HUES48 (cell line): ENCODE measurements at regions not wholly inside any gene's neighbourhood (a gene's known extent, or its start where the extent isn't known, plus 50 kb on each side); places are given as distances from the start of the nearest gene placed in this dataset.
"Not testable (repeated sequence)": the region's sequence is repeated elsewhere in the genome, so short reads cannot be mapped to it uniquely, and the experiment has no call there.

Experiments
- H3K27ac ChIP-seq: one replicate; pipeline ENCODE4 v1.7.0; 2013; ENCODE audit warnings: low read depth, low read length, inconsistent platforms
- H3K27me3 ChIP-seq: 2 replicates; pipeline ENCODE4 v1.6.1; 2013; ENCODE audit warnings: mild to moderate bottlenecking, low read length; ENCODE audit not compliant: control insufficient read depth, insufficient read depth
- H3K36me3 ChIP-seq: 2 replicates; pipeline ENCODE4 v1.6.1; 2013; ENCODE audit warnings: low read length; ENCODE audit not compliant: control insufficient read depth, insufficient read depth
- H3K4me1 ChIP-seq: 2 replicates; pipeline ENCODE4 v1.6.1; 2013; ENCODE audit warnings: mild to moderate bottlenecking, low read length; ENCODE audit not compliant: control insufficient read depth, insufficient read depth
- H3K4me3 ChIP-seq: 2 replicates; pipeline ENCODE4 v1.5.1; 2013; ENCODE audit warnings: mild to moderate bottlenecking, low read depth, low read length
- H3K9ac ChIP-seq: 2 replicates; pipeline ENCODE4 v1.6.1; 2013; ENCODE audit warnings: mild to moderate bottlenecking, low read depth, low read length, moderate library complexity
- H3K9me3 ChIP-seq: 2 replicates; pipeline ENCODE4 v1.6.1; 2013; ENCODE audit warnings: low read length; ENCODE audit not compliant: control insufficient read depth, insufficient read depth

GRCh38 chr6:140160494-140160893 lies 786.0 kb upstream of the CITED2 start:
- Histone ChIP-seq H3K36me3 (no peaks in the 10 kb centered on the region), H3K27me3 (no peaks in the 10 kb centered on the region), H3K9me3 (no peaks in the 10 kb centered on the region), H3K4me1 (no peaks in the 10 kb centered on the region), H3K9ac (no peak overlapping the region), H3K4me3 (no peak overlapping the region), H3K27ac (no peak overlapping the region)

GRCh38 chr6:140156131-140156530 lies 781.7 kb upstream of the CITED2 start:
- H3K9ac ChIP-seq: no peak overlapping the region
- H3K27ac ChIP-seq: no peak overlapping the region
- no peaks in the 10 kb centered on the region for H3K4me1 ChIP-seq
- H3K27me3 ChIP-seq: no peaks in the 10 kb centered on the region
- H3K36me3 ChIP-seq: no peaks in the 10 kb centered on the region
- no peaks in the 10 kb centered on the region for H3K9me3 ChIP-seq
- no peak overlapping the region for H3K4me3 ChIP-seq

GRCh38 chr6:140155451-140156126 lies 781.1 kb upstream of the CITED2 start:
- Histone ChIP-seq H3K27ac (no peak overlapping the region), H3K36me3 (no peaks in the 10 kb centered on the region), H3K4me1 (no peaks in the 10 kb centered on the region), H3K9ac (no peak overlapping the region), H3K27me3 (no peaks in the 10 kb centered on the region), H3K9me3 (no peaks in the 10 kb centered on the region), H3K4me3 (no peak overlapping the region)

- Histone ChIP-seq H3K4me3 (no peak overlapping the region), H3K27ac (no peak overlapping the region), H3K4me1 (no peaks in the 10 kb centered on the region), H3K27me3 (no peaks in the 10 kb centered on the region), H3K9ac (no peak overlapping the region), H3K9me3 (no peaks in the 10 kb centered on the region), H3K36me3 (no peaks in the 10 kb centered on the region)
Observed at GRCh38 chr6:140153703-140154102, 779.3 kb upstream of the CITED2 start.

- H3K9me3 ChIP-seq, H3K36me3 ChIP-seq, H3K27ac ChIP-seq, H3K27me3 ChIP-seq, H3K9ac ChIP-seq, H3K4me1 ChIP-seq, H3K4me3 ChIP-seq: not testable (repeated sequence)
Observed at GRCh38 chr6:140147825-140148814, 773.7 kb upstream of the CITED2 start.

- Histone ChIP-seq H3K36me3 (no peaks in the 10 kb centered on the region), H3K4me1 (no peaks in the 10 kb centered on the region), H3K9me3 (no peaks in the 10 kb centered on the region), H3K27ac (no peak overlapping the region), H3K4me3 (no peak overlapping the region), H3K9ac (no peak overlapping the region), H3K27me3 (no peaks in the 10 kb centered on the region)
Observed at GRCh38 chr6:140140891-140141290, 766.4 kb upstream of the CITED2 start.

GRCh38 chr6:140138311-140139010 lies 764.0 kb upstream of the CITED2 start:
- Histone ChIP-seq H3K27me3 (no peaks in the 10 kb centered on the region), H3K36me3 (no peaks in the 10 kb centered on the region), H3K27ac (no peak overlapping the region), H3K4me1 (no peaks in the 10 kb centered on the region), H3K4me3 (no peak overlapping the region), H3K9ac (no peak overlapping the region), H3K9me3 (no peaks in the 10 kb centered on the region)

- no peak overlapping the region for H3K9ac ChIP-seq
- no peaks in the 10 kb centered on the region for H3K27me3 ChIP-seq
- H3K9me3 ChIP-seq: no peaks in the 10 kb centered on the region
- no peaks in the 10 kb centered on the region for H3K4me1 ChIP-seq
- no peak overlapping the region for H3K27ac ChIP-seq
- H3K4me3 ChIP-seq: no peak overlapping the region
- no peaks in the 10 kb centered on the region for H3K36me3 ChIP-seq
Observed at GRCh38 chr6:140134224-140134623, 759.8 kb upstream of the CITED2 start.

- Histone ChIP-seq H3K9ac (no peak overlapping the region), H3K27ac (no peak overlapping the region), H3K4me3 (no peak overlapping the region), H3K4me1 (no peaks in the 10 kb centered on the region), H3K27me3 (no peaks in the 10 kb centered on the region), H3K9me3 (no peaks in the 10 kb centered on the region), H3K36me3 (no peaks in the 10 kb centered on the region)
Observed at GRCh38 chr6:140130074-140130473, 755.6 kb upstream of the CITED2 start.

- Histone ChIP-seq H3K27me3 (no peaks in the 10 kb centered on the region), H3K27ac (no peak overlapping the region), H3K4me1 (no peaks in the 10 kb centered on the region), H3K4me3 (no peak overlapping the region), H3K9me3 (no peaks in the 10 kb centered on the region), H3K9ac (no peak overlapping the region), H3K36me3 (no peaks in the 10 kb centered on the region)
Observed at GRCh38 chr6:140124498-140124897, 750.0 kb upstream of the CITED2 start.

GRCh38 chr6:140108167-140108566 lies 733.7 kb upstream of the CITED2 start:
- H3K9ac ChIP-seq: no peak overlapping the region
- no peaks in the 10 kb centered on the region for H3K27me3 ChIP-seq
- no peaks in the 10 kb centered on the region for H3K36me3 ChIP-seq

More at GRCh38 chr6:140108167-140108566, 733.7 kb upstream of the CITED2 start:
- no peak overlapping the region for H3K4me3 ChIP-seq
- H3K27ac ChIP-seq: no peak overlapping the region
- peaks cover 20% of the 10 kb centered on the region for H3K4me1 ChIP-seq
- no peaks in the 10 kb centered on the region for H3K9me3 ChIP-seq
